ENCODE measurements at regions not wholly inside any gene's neighbourhood (a gene's known extent, or its start where the extent isn't known, plus 50 kb on each side); places are given as distances from the start of the nearest gene placed in this dataset.

- DNase-seq = no peak
These were observed 150.5 kb upstream of the RUNX3 start for GRCh38 chr1:25080294-25081209.

GRCh38 chr1:25079048-25079447, 149.0 kb upstream of the RUNX3 start:
- DNase-seq = no peak

- DNase-seq = no peak
These were observed 144.5 kb upstream of the RUNX3 start for GRCh38 chr1:25074351-25075227.

- DNase-seq = no peak
These were observed 143.7 kb upstream of the RUNX3 start for GRCh38 chr1:25073640-25074270.

- no peak for DNase-seq
These were observed 142.4 kb upstream of the RUNX3 start for GRCh38 chr1:25072461-25072860.

- no peak for DNase-seq
These were observed 138.8 kb upstream of the RUNX3 start for GRCh38 chr1:25068829-25069228.

GRCh38 chr1:25068316-25068715, 138.2 kb upstream of the RUNX3 start:
- no peak for DNase-seq

GRCh38 chr1:25067518-25068251, 137.6 kb upstream of the RUNX3 start:
- no peak for DNase-seq

- DNase-seq = no peak
These were observed 136.8 kb upstream of the RUNX3 start for GRCh38 chr1:25066731-25067517.

- DNase-seq = peak; percentile 19
These were observed 136.2 kb upstream of the RUNX3 start for GRCh38 chr1:25066256-25066655.

GRCh38 chr1:25065795-25066238, 135.7 kb upstream of the RUNX3 start:
- peak; percentile 81 for DNase-seq

- no peak for DNase-seq
These were observed 135.2 kb upstream of the RUNX3 start for GRCh38 chr1:25065321-25065721.

- no peak for DNase-seq
These were observed 134.6 kb upstream of the RUNX3 start for GRCh38 chr1:25064465-25065240.

GRCh38 chr1:25063591-25064416, 133.7 kb upstream of the RUNX3 start:
- no peak for DNase-seq

GRCh38 chr1:25062621-25063255, 132.7 kb upstream of the RUNX3 start:
- no peak for DNase-seq

- DNase-seq = no peak
These were observed 131.4 kb upstream of the RUNX3 start for GRCh38 chr1:25061261-25061995.

- no peak for DNase-seq
These were observed 127.1 kb upstream of the RUNX3 start for GRCh38 chr1:25057188-25057587.

- DNase-seq = no peak
These were observed 126.5 kb upstream of the RUNX3 start for GRCh38 chr1:25056536-25056935.

GRCh38 chr1:25055961-25056360, 125.9 kb upstream of the RUNX3 start:
- DNase-seq = no peak
